ENCODE measurements at regions not wholly inside any gene's neighbourhood (a gene's known extent, or its start where the extent isn't known, plus 50 kb on each side); places are given as distances from the start of the nearest gene placed in this dataset.
A peak's percentile ranks its signal among the peaks of the same experiment; 100 is the strongest.
"Not testable (repeated sequence)": the region's sequence is repeated elsewhere in the genome, so short reads cannot be mapped to it uniquely, and the experiment has no call there.

GRCh38 chr20:12113468-12114371 is 196.0 kb downstream of the BTBD3 start:
- DNase-seq: no peak

GRCh38 chr20:12129114-12129513 is 211.4 kb downstream of the BTBD3 start:
- DNase-seq: not testable (repeated sequence)

GRCh38 chr20:12129532-12129931 is 211.8 kb downstream of the BTBD3 start:
- DNase-seq: not testable (repeated sequence)

- no peak for DNase-seq
These were observed 213.1 kb downstream of the BTBD3 start for GRCh38 chr20:12130781-12131180.

- DNase-seq: no peak
These were observed 215.9 kb downstream of the BTBD3 start for GRCh38 chr20:12133553-12133952.

GRCh38 chr20:12145951-12146350 is 228.3 kb downstream of the BTBD3 start:
- DNase-seq: not testable (repeated sequence)

GRCh38 chr20:12152996-12153395 is 235.3 kb downstream of the BTBD3 start:
- DNase-seq: no peak

- no peak for DNase-seq
These were observed 235.9 kb downstream of the BTBD3 start for GRCh38 chr20:12153628-12154027.

GRCh38 chr20:12156252-12156651 is 238.6 kb downstream of the BTBD3 start:
- no peak for DNase-seq

- no peak for DNase-seq
These were observed 241.6 kb downstream of the BTBD3 start for GRCh38 chr20:12159261-12159660.

GRCh38 chr20:12161734-12162133 is 244.0 kb downstream of the BTBD3 start:
- DNase-seq: no peak

GRCh38 chr20:12166053-12166717 is 248.5 kb downstream of the BTBD3 start:
- DNase-seq: no peak

- no peak for DNase-seq
These were observed 252.7 kb downstream of the BTBD3 start for GRCh38 chr20:12170406-12170805.

- DNase-seq: no peak
These were observed 254.3 kb downstream of the BTBD3 start for GRCh38 chr20:12171923-12172524.

GRCh38 chr20:12173347-12174012 is 255.8 kb downstream of the BTBD3 start:
- no peak for DNase-seq

- no peak for DNase-seq
These were observed 257.8 kb downstream of the BTBD3 start for GRCh38 chr20:12175538-12175937.

- DNase-seq: peak; percentile 5
These were observed 260.1 kb downstream of the BTBD3 start for GRCh38 chr20:12177657-12178293.

- DNase-seq: no peak
These were observed 262.0 kb downstream of the BTBD3 start for GRCh38 chr20:12179692-12180091.

- no peak for DNase-seq
These were observed 262.5 kb downstream of the BTBD3 start for GRCh38 chr20:12180107-12180661.

GRCh38 chr20:12198281-12198680 is 280.6 kb downstream of the BTBD3 start:
- DNase-seq: no peak

- DNase-seq: no peak
These were observed 282.0 kb downstream of the BTBD3 start for GRCh38 chr20:12199703-12200102.

Data from right kidney (tissue), 1 donor.